Renal pelvis (tissue), 1 donor: ENCODE measurements at regions not wholly inside any gene's neighbourhood (a gene's known extent, or its start where the extent isn't known, plus 50 kb on each side); places are given as distances from the start of the nearest gene placed in this dataset.

Experiments
- DNase-seq: peaks from one replicate; pipeline ENCODE4 v3.0.0-alpha.2; 2013

DNA sequence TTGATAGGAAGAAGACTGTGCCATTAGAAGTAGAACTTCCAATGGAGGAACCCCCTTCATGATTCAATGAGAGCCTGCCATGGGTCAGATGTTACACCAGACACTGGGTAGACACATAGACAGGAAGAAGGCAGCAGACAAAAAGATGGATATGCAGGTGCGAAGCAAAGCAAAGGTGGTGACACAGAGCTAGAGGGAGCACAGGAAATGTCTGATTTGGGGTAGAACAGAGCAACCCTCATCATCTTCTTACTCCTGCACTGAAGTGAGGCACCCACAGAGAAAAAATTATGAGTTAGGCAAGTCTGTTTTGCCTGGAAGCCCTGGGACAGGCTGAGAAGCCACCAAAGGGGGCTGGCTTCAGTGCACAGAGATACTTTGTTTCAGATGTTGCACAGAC is 240.2 kb downstream of the ANAPC1 start:
- no peak for DNase-seq

- no peak for DNase-seq
Measured at GRCh38 chr2:111647359-111647758, 236.6 kb downstream of the ANAPC1 start.

GRCh38 chr2:111652038-111652437 is 232.0 kb downstream of the ANAPC1 start:
- no peak for DNase-seq

GRCh38 chr2:111652681-111653080 is 231.3 kb downstream of the ANAPC1 start:
- DNase-seq = no peak

GRCh38 chr2:111653103-111653624 is 230.8 kb downstream of the ANAPC1 start:
- no peak for DNase-seq

DNA sequence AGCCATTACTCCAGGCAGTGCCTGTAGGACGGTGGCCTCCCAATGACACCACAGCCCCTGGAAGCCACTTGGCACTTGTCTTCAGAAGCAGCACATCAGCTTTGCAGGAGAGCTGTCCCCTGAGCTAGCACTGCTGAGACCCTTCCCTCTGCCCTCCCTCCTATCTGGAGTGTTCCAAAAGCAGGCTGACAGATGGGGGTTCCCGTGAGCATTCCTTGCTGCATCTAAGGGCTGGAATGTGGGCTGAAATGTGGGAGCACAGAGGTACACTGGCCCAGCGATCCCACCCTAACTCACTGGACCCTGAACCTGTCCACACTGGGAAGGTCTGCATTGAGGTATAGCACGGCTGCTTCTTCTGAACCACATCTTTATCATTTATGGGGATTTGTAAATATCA is 230.1 kb downstream of the ANAPC1 start:
- DNase-seq = no peak

GRCh38 chr2:111654829-111655228 is 229.2 kb downstream of the ANAPC1 start:
- no peak for DNase-seq

- no peak for DNase-seq
Measured at GRCh38 chr2:111656436-111656835, 227.6 kb downstream of the ANAPC1 start.

DNA sequence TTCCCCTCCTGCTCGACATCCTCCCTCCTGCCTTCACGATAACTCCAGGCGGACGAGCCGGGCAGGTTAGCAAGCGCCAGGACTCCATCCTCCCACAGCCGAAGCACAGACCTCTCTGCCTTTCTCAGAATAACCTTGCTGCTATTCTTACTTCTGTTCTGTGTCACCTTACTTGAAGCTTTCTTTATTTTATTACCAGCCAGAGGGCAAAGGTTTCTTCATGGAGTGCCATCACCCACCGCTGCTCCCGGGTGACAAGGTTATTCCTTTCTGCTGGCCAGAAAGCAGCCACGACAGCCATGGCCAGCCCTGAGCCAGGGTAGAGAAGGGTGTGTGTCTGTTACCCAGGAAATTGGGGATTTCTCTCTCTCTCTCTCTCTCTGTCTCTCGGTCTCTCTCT is 227.1 kb downstream of the ANAPC1 start:
- DNase-seq = no peak

DNA sequence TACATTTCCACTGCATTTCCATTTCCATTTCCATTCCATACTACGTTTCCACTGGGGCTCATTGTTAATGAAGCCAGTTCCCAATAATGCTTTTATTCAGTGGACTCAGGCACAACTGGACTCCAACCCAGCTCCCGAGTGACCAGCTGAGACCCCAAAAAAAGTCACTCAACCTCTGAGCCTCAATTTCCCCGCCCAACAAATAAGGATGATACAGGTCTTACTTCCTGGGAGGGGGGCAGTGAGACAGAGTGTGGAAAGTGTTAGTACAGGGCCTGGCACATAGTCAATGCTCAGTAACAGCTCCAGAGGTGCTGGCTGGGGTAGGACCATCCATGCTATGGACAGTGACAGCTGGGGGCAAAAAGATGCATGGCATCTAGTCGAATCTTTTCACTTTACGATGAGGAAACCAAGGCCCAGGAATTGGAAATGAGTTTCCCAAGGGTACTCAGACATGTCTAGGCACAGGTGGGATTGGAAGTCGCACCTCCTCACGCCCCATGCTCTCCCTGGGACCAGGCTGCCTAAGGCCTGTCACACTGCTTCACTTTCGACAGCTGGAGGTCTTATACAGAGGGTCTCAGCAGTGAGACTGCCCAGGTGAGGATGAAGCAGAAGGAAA is 226.5 kb downstream of the ANAPC1 start:
- DNase-seq = no peak

GRCh38 chr2:111659361-111660333 is 224.3 kb downstream of the ANAPC1 start:
- DNase-seq = peak; percentile 76

GRCh38 chr2:111660811-111661210 is 223.2 kb downstream of the ANAPC1 start:
- DNase-seq = no peak

GRCh38 chr2:111661286-111661940 is 222.6 kb downstream of the ANAPC1 start:
- DNase-seq = no peak

GRCh38 chr2:111662039-111662770 is 221.8 kb downstream of the ANAPC1 start:
- no peak for DNase-seq

GRCh38 chr2:111662771-111663470 is 221.1 kb downstream of the ANAPC1 start:
- no peak for DNase-seq

GRCh38 chr2:111663471-111664274 is 220.3 kb downstream of the ANAPC1 start:
- DNase-seq = no peak

- DNase-seq = no peak
Measured at GRCh38 chr2:111664275-111664850, 219.6 kb downstream of the ANAPC1 start.

DNA sequence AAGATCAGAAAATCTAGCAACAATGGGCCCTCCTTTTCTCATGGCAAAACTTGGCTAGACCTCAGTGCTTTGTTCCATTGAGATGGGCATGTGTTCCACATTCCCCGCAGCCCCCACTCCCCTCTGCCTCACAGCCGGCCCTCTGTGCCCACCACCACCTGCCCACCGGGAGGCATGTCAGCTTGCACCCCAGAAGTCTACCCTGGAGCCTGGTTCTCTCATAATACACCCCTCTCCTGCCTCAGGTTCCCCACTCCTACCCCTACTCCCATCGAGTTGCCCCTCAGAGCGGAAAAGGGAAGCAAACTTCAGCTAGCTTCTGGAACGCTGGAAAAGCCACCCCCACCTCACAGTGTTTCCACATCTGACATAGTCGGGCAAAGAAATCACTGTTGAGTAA is 219.0 kb downstream of the ANAPC1 start:
- no peak for DNase-seq

- no peak for DNase-seq
Measured at GRCh38 chr2:111665551-111666116, 218.4 kb downstream of the ANAPC1 start.

DNA sequence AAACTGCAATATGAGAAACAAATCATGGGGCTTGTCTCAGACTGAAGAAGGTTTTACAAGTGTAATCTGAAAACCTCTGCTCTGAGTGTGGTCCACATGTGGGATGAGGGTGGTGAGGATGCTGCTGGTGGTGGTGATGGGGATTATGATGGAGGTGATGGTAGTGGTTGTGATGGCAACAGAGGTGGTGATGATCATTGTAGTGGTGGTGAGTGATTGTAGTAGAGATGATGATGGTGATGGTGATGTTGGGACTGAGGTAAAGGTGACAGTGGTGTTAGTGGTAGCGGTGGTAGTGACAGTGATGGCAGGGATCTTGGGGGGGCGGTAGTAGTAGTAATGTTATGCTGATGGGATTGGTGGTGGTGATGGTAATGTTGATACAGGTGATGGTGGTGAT is 217.8 kb downstream of the ANAPC1 start:
- no peak for DNase-seq
